NCI-H69 (cell line): ENCODE measurements at regions not wholly inside any gene's neighbourhood (a gene's known extent, or its start where the extent isn't known, plus 50 kb on each side); places are given as distances from the start of the nearest gene placed in this dataset.
"Not testable (repeated sequence)": the region's sequence is repeated elsewhere in the genome, so short reads cannot be mapped to it uniquely, and the experiment has no call there.

Experiments used
- DNase-seq: peaks from one replicate; lab custom pipeline; 2025; lab: John Stamatoyannopoulos, UW

GRCh38 chr13:31385540-31385939 lies 185.8 kb downstream of the B3GLCT start:
- no peak for DNase-seq

- no peak for DNase-seq
Observed at GRCh38 chr13:31394506-31394905, 194.7 kb downstream of the B3GLCT start.

GRCh38 chr13:31395090-31395489 lies 195.3 kb downstream of the B3GLCT start:
- DNase-seq, result no peak

- DNase-seq, result no peak
Observed at GRCh38 chr13:31399690-31400089, 199.9 kb downstream of the B3GLCT start.

GRCh38 chr13:31403711-31404110 lies 203.9 kb downstream of the B3GLCT start:
- DNase-seq, result not testable (repeated sequence)

- no peak for DNase-seq
Observed at GRCh38 chr13:31408927-31409326, 209.2 kb downstream of the B3GLCT start.

- no peak for DNase-seq
Observed at GRCh38 chr13:31409678-31410356, 210.0 kb downstream of the B3GLCT start.

- DNase-seq, result no peak
Observed at GRCh38 chr13:31413516-31413915, 213.7 kb downstream of the B3GLCT start.

- DNase-seq, result no peak
Observed at GRCh38 chr13:31416066-31416465, 216.3 kb downstream of the B3GLCT start.

- no peak for DNase-seq
Observed at GRCh38 chr13:31418186-31418585, 218.4 kb downstream of the B3GLCT start.

GRCh38 chr13:31421756-31422155 lies 222.0 kb downstream of the B3GLCT start:
- no peak for DNase-seq

- DNase-seq, result peak; percentile 75
Observed at GRCh38 chr13:31424130-31424729, 224.5 kb downstream of the B3GLCT start.

GRCh38 chr13:31426395-31426794 lies 226.6 kb downstream of the B3GLCT start:
- no peak for DNase-seq

GRCh38 chr13:31427151-31428100 lies 227.7 kb downstream of the B3GLCT start:
- DNase-seq, result no peak

- peak; percentile 19 for DNase-seq
Observed at GRCh38 chr13:31431722-31432137, 232.0 kb downstream of the B3GLCT start.

GRCh38 chr13:31433207-31433606 lies 233.4 kb downstream of the B3GLCT start:
- DNase-seq, result no peak

- DNase-seq, result no peak
Observed at GRCh38 chr13:31433746-31434145, 234.0 kb downstream of the B3GLCT start.

- no peak for DNase-seq
Observed at GRCh38 chr13:31434613-31435012, 234.8 kb downstream of the B3GLCT start.

GRCh38 chr13:31435536-31435935 lies 235.8 kb downstream of the B3GLCT start:
- no peak for DNase-seq

GRCh38 chr13:31436478-31436877 lies 236.7 kb downstream of the B3GLCT start:
- no peak for DNase-seq

- DNase-seq, result no peak
Observed at GRCh38 chr13:31437975-31438374, 238.2 kb downstream of the B3GLCT start.

GRCh38 chr13:31440132-31440531 lies 240.4 kb downstream of the B3GLCT start:
- no peak for DNase-seq
